ENCODE measurements at regions not wholly inside any gene's neighbourhood (a gene's known extent, or its start where the extent isn't known, plus 50 kb on each side); places are given as distances from the start of the nearest gene placed in this dataset.

DNA sequence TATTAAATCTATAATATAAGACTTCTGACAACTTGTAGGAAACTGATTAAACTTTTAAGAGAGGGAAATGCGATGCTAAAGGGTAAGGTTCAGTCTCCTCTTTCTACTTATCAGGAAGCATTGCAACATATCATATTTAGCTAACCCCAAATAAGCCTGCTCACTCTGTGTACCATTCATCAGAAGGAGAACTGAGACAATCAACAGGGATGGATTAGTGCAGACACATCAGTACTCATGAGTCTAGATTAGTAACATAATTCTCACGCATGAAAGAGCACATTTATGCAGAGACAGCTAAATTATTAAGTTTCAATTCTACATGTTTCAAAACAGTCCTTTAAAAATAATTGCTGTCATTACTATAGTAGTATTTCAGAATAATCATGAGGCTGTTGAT, 354.2 kb upstream of the ZWINT start:
- TF ChIP-seq EZH2 (IDR thresholded peaks at IDR 0.05; ENCODE audit: insufficient read depth, poor library complexity, severe bottlenecking): no peak
- TF ChIP-seq EZH2phosphoT487 (IDR thresholded peaks at IDR 0.05; ENCODE audit: insufficient read depth, low read depth): no peak
